GM12874 (cell line): ENCODE measurements at regions not wholly inside any gene's neighbourhood (a gene's known extent, or its start where the extent isn't known, plus 50 kb on each side); places are given as distances from the start of the nearest gene placed in this dataset.
A peak's percentile ranks its signal among the peaks of the same experiment; 100 is the strongest.

Experiments
- CTCF ChIP-seq: IDR thresholded peaks from 2 replicates; pipeline ENCODE4 v1.5.1; 2011; ENCODE audit warnings: low read depth, mild to moderate bottlenecking, control low read depth, low read length, moderate library complexity; ENCODE audit not compliant: insufficient read depth

DNA sequence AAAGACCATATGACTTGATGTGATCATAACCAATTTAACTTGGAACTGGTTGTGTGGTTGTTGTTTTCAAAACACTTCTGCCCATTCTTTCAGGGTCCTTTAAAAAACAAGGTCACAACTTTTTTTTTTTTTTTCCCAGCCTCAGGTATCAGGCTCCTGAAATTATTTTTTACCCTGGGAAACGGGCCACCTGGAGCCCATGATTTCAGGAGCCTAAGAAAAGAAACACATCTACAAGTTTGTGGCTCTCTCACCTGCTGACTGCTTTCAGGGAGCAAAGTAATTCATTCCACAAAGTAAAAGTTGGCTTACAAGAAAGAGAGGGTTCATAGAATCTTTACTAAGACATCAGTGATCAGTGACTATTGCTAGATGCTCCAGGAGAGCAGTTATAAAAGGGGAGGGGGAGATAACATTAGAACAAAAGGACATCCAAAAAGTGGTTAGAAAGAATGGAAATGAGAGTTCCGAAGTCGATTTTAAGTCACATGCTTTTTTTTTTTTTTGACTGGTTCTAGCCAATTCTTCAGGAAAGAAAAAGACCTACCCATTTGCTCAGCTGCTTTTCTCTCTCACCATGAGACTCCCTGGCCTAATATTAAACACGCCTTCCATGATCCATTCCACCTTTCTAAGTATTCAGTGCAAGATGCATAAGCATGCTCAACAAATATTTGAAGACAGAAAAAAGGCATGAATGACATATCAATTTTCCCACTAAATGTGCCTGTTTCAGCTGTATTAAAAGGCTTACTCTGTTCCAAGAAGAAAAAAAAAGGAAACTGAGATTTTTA, 267.3 kb downstream of the LRATD1 start:
- TF ChIP-seq CTCF = no peak

DNA sequence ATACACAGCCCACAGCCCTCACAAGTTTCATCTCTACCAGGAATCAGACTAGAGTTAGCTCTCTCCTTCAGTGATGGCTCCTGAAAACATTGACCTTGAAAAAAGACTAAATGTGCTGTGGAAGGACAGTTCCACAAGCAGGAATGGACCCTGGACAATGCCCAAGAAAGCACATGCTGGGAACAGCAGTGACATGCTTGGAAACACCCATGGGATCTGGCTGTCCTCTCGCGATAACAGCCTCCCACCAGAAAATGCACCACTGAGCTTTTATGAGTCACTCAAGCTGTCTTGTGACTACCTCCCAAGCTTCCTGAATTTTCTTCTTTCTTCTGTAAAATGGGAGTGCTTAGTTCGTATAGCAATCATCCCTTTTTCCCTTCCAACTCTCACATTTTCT, 269.2 kb downstream of the LRATD1 start:
- no peak for TF ChIP-seq CTCF

- TF ChIP-seq CTCF = no peak
These were observed 270.4 kb downstream of the LRATD1 start for GRCh38 chr2:14902953-14903352.

DNA sequence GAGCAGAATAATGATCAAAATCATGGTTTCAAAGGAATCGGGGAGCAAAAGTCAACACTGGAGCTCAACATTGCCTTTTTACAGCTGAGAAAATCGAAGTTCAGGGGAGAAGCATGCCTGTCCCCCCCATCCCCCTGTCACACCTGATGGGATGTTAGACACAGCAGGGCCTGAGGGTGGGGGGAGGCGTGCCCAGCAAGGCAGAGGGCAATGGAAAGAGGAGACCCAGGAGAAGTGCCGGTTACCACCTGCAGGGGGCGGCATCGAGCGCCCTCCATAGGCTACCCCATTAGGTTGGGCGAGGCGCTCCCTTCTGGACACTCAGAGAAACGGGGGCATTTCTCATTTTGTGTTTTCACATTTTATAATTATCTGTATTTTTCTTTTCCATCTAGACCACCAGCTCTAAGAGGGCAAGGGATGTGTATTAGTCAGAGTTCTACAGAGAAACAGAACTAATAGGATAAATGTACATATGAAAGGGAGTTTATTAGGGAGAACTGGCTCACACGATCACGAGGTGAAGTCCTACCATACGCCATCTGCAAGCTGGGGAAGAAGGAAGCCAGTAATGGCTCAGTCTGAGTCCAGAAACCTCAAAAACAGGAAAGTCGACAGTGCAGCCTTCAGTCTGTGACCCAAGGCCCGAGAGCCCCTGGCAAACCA, 271.3 kb downstream of the LRATD1 start:
- peak; percentile 99 for TF ChIP-seq CTCF

GRCh38 chr2:14905571-14905970, 273.1 kb downstream of the LRATD1 start:
- TF ChIP-seq CTCF = no peak

GRCh38 chr2:14907014-14907612, 274.6 kb downstream of the LRATD1 start:
- TF ChIP-seq CTCF = peak; percentile 34

GRCh38 chr2:14909795-14910194, 277.3 kb downstream of the LRATD1 start:
- no peak for TF ChIP-seq CTCF
